Right atrium auricular region (tissue), 2 donors: ENCODE measurements at regions not wholly inside any gene's neighbourhood (a gene's known extent, or its start where the extent isn't known, plus 50 kb on each side); places are given as distances from the start of the nearest gene placed in this dataset.
A peak's percentile ranks its signal among the peaks of the same experiment; 100 is the strongest.

ENCODE experiments used
- DNase-seq: peaks from one replicate; pipeline ENCODE4 v3.0.0-alpha.2; 2019; ENCODE audit warnings: low spot score
- H3K27ac ChIP-seq, 2 donors: fragments of 200-600 bp; sonication (generic); 1 replicate in 1 of 2; 2 replicates in 1 of 2; pipeline ENCODE4 v1.5.1; 2016 to 2019
- H3K27me3 ChIP-seq, 2 donors: fragments of 200-600 bp; sonication (generic); one replicate each; pipeline versions ENCODE4 v1.5.1 to v1.6.0; 2017 to 2019
- H3K36me3 ChIP-seq: fragments of 200-600 bp; sonication (generic); one replicate; pipeline ENCODE4 v1.5.1; 2016
- H3K4me1 ChIP-seq, 2 donors: fragments of 200-600 bp; sonication (generic); one replicate each; pipeline versions ENCODE4 v1.5.1 to v1.6.0; 2017 to 2019
- H3K4me3 ChIP-seq, 2 donors: fragments of 200-600 bp; sonication (generic); 1 replicate in 1 of 2; 2 replicates in 1 of 2; pipeline ENCODE4 v1.5.1; 2017 to 2019; ENCODE audit warnings: mild to moderate bottlenecking in 1 of 2, moderate library complexity in 1 of 2
- H3K9me3 ChIP-seq, 2 donors: fragments of 200-600 bp; sonication (generic); one replicate each; pipeline ENCODE4 v1.5.1; 2019
- CTCF ChIP-seq, 2 donors: fragments of 200-600 bp; sonication (generic); IDR thresholded peaks; one replicate each; pipeline ENCODE4 v1.5.1; 2019; ENCODE audit warnings: antibody characterized with exemption in 2 of 2

GRCh38 chr6:54044059-54044458 is 67.2 kb upstream of the MLIP start:
- no peak overlapping the region for H3K4me3 ChIP-seq
- no peak for TF ChIP-seq CTCF (IDR thresholded peaks at IDR 0.05)
- peaks cover 0 to 13% of the 10 kb centered on the region in 2 donors for H3K4me1 ChIP-seq
- no peaks in the 10 kb centered on the region for H3K36me3 ChIP-seq
- H3K27ac ChIP-seq = peak overlapping the region in 1 of 2 donors; percentile 21
- no peak for DNase-seq
- no peaks in the 10 kb centered on the region for H3K27me3 ChIP-seq
- H3K9me3 ChIP-seq = no peaks in the 10 kb centered on the region

DNA sequence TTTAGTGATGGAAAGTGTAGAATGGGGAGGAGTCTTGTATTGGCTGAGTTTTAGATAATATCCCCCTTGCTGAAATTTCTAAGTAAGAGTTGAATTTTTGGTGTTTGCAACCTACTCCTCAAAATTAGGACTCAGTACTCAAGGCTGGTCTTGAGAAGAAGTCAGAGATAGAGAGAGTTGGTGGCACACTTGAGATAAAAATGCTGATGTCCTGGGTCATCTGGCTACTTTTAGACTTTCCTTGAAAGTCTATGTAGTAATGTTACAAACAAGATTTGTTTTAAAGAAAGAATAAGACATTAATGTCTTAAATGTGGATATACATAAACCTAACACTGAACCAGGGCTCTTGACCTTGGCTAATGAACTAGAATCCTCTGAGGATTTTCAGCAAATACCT is 62.5 kb upstream of the MLIP start:
- H3K4me3 ChIP-seq = no peak overlapping the region
- no peak for DNase-seq
- peaks cover 0 to 18% of the 10 kb centered on the region in 2 donors for H3K4me1 ChIP-seq
- H3K9me3 ChIP-seq = no peaks in the 10 kb centered on the region
- peak overlapping the region; percentile 0 to 74 for H3K27ac ChIP-seq
- H3K27me3 ChIP-seq = no peaks in the 10 kb centered on the region
- H3K36me3 ChIP-seq = no peaks in the 10 kb centered on the region
- no peak for TF ChIP-seq CTCF (IDR thresholded peaks at IDR 0.05)

DNA sequence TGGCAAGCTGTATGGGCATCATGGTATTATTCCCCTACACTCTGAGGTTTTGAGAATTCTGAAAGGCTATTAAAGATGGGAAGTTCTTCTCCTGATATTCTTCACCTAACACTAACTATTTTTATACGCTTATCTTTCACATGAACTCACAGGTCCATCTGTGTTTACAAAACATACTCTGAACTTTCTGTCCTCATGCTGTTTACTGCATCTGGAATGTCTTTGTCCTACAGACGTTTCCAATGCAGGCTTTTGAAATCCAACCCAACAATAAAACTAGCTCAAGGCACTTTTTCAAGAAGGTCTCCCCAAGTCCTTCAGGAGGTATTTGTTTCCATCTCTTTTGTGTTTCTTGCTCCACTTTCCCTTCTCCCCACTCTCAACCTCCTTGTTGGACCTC is 60.5 kb upstream of the MLIP start:
- H3K9me3 ChIP-seq = no peaks in the 10 kb centered on the region
- no peaks in the 10 kb centered on the region for H3K27me3 ChIP-seq
- H3K4me3 ChIP-seq = no peak overlapping the region
- peak overlapping the region; percentile 9 to 74 for H3K27ac ChIP-seq
- no peak for DNase-seq
- H3K4me1 ChIP-seq = peaks cover 0 to 20% of the 10 kb centered on the region in 2 donors
- no peak for TF ChIP-seq CTCF (IDR thresholded peaks at IDR 0.05)
- no peaks in the 10 kb centered on the region for H3K36me3 ChIP-seq

DNA sequence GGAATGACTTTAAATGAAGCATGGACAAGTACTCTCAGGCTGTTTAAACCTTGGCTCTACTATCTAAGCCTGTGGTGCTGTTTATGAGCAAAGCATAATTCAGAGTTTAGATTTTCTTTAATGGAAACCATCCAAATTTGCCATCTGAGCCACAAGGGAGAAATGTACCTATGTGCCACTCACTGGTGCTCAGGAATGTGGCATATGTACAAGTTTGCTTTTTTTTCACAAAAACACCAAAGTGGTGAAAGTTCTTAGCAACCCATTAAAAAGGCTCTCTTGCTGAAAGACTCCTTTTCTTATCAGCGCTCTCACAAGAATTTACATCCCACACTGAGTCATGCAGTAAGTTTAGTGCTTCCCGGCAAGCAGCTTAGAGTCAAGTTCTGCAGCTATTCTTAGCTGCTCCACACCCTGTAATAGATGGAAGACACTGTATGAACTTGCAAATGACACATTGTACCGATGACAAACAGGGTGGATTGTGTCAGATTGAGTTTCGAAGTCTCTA is 57.3 kb upstream of the MLIP start:
- Histone ChIP-seq H3K27ac (peak overlapping the region; percentile 63 to 82), H3K4me1 (peaks cover 0 to 35% of the 10 kb centered on the region in 2 donors), H3K9me3 (no peaks in the 10 kb centered on the region), H3K36me3 (no peaks in the 10 kb centered on the region), H3K27me3 (no peaks in the 10 kb centered on the region), H3K4me3 (no peak overlapping the region)
- no peak for DNase-seq
- TF ChIP-seq CTCF (IDR thresholded peaks at IDR 0.05) = no peak

DNA sequence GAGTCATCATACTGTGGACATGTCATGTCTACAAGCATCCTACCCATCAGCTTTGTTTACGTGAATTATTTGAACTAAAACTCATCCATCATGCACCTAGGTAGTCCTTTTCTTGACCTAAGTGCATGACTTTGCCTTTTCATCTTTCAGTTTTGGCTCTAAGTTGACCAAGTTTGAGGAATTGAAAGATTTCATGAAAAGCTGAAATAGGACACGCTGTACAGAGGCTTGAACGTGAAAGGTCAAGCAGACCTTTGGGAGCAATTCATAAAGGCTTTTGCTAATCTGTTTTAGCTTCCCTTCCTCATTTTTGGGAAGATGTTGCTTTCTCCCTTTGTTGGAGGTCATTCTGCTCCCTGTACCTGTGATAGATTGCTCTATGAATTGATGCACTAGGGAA is 55.1 kb upstream of the MLIP start:
- no peak for DNase-seq
- H3K9me3 ChIP-seq = no peaks in the 10 kb centered on the region
- no peak overlapping the region for H3K4me3 ChIP-seq
- no peak for TF ChIP-seq CTCF (IDR thresholded peaks at IDR 0.05)
- peak overlapping the region; percentile 27 to 82 for H3K27ac ChIP-seq
- H3K4me1 ChIP-seq = peaks cover 0 to 50% of the 10 kb centered on the region in 2 donors
- no peaks in the 10 kb centered on the region for H3K27me3 ChIP-seq
- H3K36me3 ChIP-seq = no peaks in the 10 kb centered on the region

DNA sequence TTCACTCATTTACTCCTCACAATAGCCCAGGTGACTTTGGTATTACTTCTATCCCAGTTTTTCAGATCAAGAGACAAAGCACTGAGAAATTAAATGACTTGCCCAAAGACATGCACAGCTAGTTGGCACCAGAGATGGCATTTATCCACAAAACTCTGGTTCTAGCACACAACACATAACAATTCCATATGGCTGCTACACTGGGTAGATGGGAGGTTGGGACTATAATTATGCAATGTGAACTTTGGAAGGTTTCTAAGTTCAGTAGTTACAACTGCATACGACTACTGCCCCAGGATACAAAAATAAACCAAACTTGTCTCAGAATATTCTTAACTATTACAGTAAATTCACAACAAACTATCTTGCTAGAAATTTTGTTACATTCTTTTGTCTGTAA is 54.2 kb upstream of the MLIP start:
- Histone ChIP-seq H3K36me3 (no peaks in the 10 kb centered on the region), H3K27ac (peak overlapping the region in 1 of 2 donors; percentile 80), H3K4me1 (peaks cover 0 to 46% of the 10 kb centered on the region in 2 donors), H3K9me3 (no peaks in the 10 kb centered on the region), H3K4me3 (no peak overlapping the region), H3K27me3 (no peaks in the 10 kb centered on the region)
- no peak for TF ChIP-seq CTCF (IDR thresholded peaks at IDR 0.05)
- no peak for DNase-seq
